Fibroblast of the conjunctiva (primary cell): ENCODE measurements at regions not wholly inside any gene's neighbourhood (a gene's known extent, or its start where the extent isn't known, plus 50 kb on each side); places are given as distances from the start of the nearest gene placed in this dataset.
"Not testable (repeated sequence)": the region's sequence is repeated elsewhere in the genome, so short reads cannot be mapped to it uniquely, and the experiment has no call there.

Source experiments
- DNase-seq: peaks from one replicate; pipeline ENCODE4 v3.0.0-alpha.2; 2010; ENCODE audit warnings: low read depth

DNA sequence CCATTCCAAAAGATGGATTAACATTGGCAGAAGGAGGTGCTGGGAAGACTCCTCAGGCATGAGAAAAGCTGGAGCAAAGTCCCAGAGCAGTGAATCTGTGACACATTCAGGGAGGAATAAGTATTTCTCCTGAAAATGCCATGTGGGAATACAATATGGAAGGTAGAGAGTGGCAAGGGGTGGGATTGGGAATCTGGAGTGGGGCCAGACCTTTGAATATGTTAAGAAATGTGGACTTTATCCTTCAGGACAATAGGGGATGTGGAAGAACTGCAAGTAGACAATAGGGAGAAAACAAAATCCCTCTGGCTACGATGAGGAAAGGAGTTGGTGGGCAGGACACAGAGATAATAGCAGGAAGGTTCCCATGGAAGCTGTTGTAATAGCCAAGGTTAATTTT lies 305.6 kb upstream of the TGFBR2 start:
- no peak for DNase-seq

DNA sequence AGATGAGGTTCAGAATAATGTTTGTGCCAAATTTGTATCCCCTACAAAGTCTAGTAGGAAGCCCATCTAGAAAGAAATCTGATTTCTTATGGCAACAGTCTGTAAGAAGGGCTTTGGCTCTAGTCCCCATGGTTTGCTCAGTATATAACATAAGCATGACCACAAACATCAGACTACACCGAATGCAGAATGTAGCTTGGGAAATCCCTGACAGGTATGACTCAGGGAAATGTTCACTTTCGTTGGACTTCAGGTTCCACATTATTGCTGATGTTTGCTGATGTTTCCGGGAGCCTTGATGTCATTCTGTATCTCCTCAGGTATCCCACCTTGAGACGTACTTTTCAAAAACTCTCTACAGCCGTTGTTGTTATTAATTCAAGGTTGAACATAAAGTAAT lies 304.4 kb upstream of the TGFBR2 start:
- no peak for DNase-seq

DNA sequence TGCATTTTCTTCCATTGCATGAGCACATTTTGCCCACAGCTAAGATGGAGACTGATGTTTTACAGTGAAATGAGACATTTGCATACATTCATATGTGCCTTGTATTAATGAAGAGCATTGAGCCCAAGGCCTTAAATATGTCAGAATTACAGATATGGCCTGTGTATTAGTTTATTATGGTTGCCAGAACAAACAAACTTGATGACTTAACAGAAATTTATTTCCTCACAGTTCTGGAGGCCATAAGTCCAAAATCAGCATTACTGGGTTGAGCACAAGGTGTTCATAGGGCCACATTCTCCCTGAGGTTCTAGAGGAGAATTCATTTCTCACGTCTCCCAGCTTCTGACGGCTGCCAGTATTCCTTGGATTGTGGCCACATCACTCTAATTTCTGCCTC lies 302.6 kb upstream of the TGFBR2 start:
- no peak for DNase-seq

DNA sequence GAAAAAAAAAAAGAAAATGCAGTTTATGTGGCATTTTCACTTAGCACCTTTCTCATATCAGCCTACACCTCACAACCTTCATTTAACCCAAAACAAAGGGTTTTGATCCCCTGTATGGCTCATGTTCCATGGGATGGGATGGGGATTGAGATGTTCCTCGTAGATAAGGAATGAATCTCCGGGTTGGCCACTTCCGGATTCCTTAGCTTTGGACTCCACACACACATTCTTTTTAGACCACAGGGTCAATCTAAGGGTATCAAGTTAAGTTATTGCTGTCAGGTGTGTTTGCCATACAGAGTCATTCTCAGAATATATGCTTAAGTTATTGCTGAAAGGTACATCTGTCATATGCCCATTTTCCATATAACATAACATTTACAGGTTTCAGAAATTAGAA lies 301.4 kb upstream of the TGFBR2 start:
- DNase-seq, result no peak

DNA sequence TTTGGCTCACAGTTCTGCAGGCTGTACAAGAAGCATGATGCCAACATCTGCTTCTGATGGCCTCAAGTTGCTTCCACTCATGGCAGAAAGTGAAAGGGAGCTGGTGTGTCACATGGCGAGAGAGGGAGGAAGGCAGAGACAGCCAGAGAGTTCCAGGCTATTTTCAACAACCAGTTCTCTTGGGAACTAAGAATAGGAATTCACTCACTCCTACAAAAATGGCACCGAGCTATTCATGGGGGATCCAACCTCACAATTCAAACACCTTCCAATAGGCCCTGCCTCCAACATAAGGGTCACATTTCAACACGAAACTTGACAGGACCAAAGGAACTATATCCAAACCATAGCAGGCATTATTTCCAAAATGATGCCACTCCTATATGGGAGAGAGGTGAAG lies 299.5 kb upstream of the TGFBR2 start:
- no peak for DNase-seq

DNA sequence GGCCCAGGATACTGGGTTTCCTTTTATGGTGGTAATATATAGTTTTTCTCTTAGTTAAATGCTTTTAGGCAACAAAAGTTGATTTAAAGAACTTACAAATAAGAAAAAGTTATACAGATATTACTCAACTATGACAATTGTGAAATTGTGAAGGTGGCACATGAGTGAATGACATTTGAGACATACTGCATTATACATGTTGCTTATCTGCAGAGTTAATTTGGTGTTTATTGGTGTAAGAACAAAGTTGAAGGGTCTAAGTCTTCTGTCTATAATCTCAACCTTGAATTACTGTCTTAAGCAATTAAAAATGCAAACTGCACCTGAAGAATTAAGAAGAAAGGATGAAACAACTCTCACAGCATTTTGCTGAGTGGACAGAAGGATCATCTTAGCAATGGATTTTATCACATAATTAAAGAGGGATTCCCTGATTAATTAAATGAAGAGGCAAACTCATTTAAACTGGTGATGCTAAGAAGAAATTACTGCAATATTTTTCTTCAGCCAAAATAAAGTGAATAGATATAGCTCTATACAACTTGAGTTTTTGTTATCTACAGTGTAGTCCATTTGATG lies 298.9 kb upstream of the TGFBR2 start:
- DNase-seq, result no peak

DNA sequence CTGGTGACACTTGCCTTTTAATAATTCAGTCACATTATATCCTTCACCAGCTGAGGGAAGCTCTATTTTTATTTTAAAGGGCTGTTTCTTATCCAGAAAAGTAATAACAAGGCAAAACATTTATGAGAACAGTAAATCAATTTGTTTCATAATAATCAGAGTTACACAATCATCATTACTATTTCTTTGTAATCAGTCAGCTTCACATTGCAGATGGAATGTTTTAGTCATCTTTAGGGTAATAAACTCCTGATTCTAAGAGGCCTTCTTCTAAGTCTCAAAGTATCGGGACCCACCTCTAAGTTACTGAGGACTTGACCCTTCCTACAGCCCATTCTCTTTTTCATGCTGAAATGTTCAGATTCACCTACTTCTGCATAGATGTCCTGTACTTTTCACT lies 298.3 kb upstream of the TGFBR2 start:
- DNase-seq, result no peak

DNA sequence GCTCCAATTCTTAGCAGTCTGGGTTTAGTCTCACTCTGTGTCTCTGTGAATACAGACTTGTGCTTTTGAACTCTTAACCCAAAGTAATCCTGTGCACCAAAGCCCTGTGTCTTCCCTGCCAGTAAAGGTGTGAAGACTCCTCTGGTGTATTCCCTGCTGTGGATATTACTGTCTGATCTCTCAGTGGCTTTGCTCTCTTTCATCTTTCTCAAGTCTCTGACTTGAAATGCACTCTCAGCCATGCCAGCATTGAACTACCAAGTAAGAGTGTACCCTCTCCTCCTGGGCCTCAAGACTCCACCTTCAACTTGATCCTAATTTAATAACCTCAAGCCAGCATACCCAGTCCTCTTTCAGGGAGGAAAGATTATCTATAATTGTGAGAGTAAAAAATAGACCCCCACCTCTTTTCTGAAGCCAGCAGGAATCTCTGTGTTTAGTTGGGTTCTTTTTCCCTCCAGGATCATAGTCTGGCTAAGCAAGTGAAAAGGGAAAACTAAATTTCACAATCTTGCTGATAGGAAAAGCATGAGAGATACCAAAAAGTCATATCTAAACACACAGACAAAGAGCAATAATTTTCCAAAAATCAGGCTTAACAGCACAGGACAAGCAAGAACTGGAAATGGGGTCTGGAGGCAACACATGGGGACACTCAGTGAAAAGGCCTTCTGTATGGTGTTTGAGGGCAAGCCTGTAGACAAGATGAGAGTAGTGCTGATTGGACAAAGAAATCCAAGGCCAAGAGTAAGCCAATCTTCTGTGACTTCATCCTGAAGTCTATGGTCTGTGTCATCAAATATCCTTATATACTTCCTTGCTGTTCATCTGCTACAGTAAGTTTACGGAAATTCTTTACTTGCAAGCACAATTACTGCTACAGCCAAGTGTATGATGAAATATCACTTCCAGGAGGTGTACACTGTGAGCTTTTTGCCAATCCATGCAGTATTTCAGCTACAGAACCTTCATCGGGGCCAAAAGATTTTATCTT lies 296.1 kb upstream of the TGFBR2 start:
- peak; percentile 74 for DNase-seq

DNA sequence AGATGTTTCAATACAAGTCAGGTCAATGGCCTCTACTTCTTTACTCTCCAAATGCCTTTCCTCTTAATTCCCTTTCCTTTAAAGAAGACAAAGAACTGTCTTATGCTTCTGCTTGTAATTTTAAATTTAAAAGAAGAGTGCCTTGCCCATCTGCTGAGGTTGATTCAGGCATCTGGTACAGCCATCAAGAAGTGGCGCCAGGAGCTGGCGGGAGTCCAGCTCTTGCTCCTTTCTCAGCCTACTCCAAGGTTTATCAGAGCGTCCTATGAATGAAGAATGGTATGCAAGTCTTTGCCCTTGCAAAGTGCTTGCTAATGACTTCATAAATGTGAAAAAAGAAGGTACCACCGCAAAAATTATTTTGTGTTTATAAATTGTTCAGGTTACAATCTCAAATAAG lies 294.6 kb upstream of the TGFBR2 start:
- no peak for DNase-seq

DNA sequence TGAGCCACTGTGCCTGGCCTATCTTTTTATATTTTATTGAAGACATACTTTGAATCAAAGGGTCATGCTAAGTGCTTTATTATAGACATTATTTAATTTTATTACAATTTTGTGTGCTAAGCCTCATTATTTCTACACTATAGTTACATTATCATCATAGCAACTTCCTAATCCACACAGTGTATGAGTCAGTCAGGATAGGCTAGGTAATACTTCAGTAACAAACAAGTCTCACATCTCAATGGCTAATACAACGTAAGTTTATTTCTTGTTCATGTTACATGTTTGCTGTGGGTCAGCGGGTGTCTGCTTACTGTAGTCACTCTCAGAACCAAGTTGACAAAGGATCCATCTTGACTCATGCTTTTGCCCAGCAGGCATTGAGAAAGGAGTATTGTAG lies 292.6 kb upstream of the TGFBR2 start:
- DNase-seq, result no peak

DNA sequence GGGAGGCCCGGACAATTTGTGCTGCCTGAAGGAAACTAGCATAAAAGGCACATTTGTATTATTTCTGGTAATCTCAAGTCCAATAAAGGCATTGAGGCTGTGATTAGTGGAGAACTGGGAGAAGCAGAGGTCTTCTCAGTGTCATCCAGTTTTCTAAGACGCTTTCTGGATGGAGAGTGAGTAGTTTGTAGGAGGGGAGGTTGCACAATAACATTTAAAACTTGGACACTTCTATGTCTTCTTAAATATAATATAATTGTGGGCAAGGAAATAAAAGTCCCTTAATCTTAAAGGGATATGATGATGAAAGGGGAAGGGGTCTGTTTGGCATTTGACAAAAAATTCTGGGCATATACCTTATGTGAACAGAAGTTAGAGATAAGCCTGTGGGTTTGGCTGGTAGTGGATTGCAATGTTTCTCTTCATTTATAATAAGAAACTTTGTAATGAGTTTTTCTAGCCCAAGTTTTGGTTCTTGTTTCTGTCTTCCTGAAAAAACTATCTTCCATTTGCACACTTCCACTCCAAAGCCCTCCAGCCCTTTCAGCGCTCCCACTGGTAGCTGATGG lies 291.6 kb upstream of the TGFBR2 start:
- no peak for DNase-seq

DNA sequence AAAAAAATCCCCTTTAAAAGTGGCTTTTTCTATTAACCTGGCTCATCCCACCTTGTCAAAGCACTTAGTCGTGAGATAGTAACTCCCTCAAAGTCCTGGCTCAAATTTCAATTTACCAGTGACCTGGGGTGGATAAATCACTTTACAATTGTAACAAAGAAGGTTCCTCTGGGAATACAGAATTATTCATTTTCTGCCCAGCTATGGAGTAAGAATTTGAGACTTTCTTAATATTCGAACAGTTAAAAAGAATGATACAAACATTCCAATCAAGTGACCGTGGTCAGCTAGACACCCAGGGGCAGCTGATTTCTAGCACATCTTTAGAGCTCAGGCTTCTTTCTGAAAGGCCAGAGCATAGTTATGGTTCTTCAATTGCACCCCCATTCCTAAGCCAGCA lies 291.0 kb upstream of the TGFBR2 start:
- no peak for DNase-seq

DNA sequence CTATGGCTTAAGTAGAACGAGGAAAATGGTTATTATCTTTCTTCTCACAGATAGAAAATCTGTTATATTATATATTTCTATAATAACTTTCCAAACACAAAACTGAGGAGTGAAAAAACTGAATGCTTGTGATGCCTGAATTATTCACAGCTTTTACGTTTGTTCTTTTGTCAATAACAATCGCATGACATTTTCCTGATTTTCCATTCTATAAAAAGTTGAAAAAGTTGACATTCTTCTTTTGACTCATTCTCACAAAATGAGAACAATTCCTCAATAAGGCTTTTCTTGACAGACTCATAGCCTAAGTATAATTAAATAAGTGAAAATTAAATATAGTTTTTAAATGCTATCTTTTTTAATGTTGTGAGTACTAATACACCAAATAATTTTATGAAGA lies 288.8 kb upstream of the TGFBR2 start:
- DNase-seq, result no peak

DNA sequence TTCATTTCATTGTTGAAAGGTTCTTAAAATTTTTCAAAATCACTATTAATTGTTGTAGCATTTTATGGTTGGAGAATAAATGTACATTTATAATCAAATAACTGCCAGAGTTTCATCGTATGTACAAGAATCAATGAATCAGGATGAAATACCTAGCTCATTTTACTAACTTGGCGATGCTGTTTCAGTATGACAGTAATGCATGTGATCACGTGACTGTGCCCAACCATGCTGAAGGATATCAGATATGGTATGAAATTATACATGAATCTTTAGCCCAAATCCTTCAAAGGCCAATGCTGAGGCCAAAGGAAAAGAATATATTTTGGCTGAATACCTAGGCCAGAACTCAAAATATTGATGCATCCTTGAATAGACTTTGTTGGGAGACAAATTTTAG lies 288.3 kb upstream of the TGFBR2 start:
- no peak for DNase-seq

DNA sequence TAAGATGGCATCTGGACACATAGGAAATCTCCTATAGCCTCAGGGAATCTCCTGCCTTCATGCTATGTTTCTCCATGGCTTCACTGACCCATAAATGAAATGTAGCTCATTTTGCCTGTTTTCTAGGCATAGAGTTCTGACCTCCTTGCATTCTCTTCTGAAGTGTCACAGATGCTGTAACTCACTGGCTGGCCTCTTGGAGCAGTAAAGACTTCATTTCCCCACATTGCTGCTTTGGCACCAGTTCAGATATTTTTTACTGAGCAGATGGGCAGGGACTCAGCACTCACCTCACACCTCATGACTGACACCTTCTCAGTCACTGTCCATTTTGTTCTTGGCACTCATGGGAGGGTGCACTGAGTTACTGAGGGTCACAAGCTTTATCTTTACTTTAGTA lies 286.7 kb upstream of the TGFBR2 start:
- peak; percentile 40 for DNase-seq

DNA sequence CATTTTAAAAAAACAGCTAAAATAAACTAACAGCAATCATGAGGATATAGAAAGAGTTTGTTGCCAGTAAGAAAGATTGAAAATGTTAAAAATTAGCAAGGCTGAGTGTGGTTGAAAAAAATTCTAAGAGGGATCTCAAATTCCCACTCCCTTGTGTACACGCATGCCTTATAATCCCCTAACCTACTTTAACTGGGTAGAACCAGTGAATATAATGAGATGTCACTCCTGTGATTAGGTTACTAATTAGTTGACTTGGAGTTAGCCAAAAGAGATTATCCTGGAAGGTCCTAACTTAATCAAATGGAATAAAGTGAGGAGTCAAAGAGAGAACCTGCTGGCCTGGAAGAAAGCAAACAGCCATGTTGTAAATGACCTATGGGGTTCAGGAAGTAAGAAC lies 286.0 kb upstream of the TGFBR2 start:
- DNase-seq, result no peak

DNA sequence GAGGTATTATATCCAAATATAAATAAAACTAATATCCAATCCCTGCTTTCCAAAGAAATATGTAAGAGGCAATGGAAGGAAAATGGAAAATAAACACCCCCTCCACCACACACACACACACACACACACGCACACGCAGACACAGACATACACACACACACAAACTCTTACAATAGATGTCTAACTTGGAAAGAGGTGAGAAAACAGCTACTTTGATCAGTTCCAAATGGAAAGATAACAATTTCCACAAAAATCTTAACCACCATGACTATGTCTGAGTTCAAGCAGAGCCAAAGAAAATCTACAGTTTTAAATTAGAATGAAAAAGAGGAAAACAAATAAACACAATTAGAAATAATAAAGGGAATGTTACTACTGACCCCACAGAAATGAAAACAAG lies 285.3 kb upstream of the TGFBR2 start:
- DNase-seq, result no peak

DNA sequence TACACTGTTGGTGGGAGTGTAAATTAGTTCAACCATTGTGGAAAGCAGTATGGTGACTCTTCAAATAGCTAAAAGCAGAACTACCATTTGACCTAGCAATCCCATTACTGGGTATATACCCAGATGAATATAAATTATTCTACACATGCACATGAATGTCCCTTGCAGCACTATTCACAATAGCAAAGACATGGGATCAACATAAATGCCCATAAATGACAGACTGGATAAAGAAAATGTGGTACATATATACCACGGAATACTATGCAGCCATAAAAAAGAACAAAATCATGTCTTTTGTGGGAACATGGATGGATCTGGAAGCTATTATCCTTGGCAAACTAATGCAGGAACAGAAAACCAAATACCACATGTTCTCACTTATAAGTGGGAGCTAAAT lies 282.8 kb upstream of the TGFBR2 start:
- not testable (repeated sequence) for DNase-seq

DNA sequence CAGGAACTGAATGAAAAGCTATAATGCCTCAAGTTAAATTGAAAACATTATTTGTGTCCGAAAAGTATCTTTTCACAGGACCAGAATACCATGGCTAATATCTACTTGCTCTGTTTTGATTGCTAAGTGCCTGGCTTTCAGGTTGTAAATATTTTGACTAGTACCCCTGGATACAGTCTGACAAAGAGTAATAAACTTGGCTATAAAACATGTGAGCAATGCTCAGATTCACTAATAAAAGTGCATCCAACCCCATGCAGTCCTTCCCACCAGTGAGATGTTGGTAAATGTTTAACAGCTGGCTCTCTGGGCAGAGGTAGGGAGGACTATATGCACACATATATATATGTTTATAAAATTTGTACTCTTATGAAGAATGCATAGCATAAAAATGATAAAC lies 281.8 kb upstream of the TGFBR2 start:
- DNase-seq, result no peak

DNA sequence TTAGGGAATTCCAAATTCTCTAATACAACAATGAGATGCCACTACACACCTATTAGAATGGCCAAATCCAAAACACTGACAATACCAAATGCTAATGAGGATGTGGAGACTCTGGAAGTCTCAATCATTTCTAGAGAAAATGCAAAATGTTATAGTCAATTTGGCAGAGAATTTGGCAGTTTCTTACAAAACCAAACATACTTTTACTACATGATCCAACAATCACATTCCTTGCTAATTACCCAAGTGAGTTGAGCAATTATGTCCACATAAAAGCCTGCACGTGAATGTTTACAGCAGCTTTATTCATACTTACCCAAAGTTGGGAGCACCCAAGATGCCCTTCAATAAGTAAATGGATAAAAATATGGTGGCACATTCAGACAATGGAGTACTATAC lies 278.4 kb upstream of the TGFBR2 start:
- DNase-seq, result not testable (repeated sequence)

DNA sequence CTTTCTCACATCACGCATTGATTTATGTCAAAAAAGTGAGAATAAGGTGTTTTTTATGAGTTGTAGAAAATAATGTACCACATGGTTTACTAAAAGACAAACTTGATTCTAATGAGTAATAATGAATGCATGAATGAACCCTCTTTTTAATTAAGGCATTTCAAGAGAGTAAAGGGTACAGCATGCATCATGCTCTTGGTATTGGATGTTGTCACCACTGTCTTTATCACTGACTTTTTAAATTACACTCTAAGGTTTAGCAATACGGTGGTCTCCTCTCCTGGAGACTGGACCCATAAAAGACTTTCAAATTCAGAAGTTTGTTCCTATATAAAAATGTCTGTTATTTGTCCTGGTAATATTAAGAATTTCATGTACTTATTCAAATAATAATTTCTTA lies 277.5 kb upstream of the TGFBR2 start:
- DNase-seq, result not testable (repeated sequence)

DNA sequence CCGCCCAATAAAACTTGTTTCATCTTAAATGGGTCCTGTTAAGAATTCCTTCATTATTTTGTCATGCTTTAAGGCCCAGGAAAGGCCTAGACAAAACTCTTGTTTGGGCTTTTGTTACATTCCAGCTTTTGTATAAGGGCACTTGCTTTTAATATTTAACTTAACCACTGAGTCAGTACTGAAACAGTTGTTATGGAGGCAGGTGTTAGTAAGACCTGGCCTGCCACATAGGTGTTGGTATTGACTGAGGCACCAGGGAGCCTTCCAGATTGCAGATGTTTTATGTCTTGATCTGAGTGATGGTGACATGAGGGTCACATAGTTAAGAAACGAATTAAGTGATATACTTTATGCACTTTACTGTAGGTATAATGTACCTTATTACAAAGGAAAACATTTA lies 274.9 kb upstream of the TGFBR2 start:
- no peak for DNase-seq
